WI38 (cell line): ENCODE measurements at regions not wholly inside any gene's neighbourhood (a gene's known extent, or its start where the extent isn't known, plus 50 kb on each side); places are given as distances from the start of the nearest gene placed in this dataset.

Experiments used
- H3K4me3 ChIP-seq: 2 replicates; pipeline ENCODE4 v1.5.1; 2011; ENCODE audit warnings: low read depth, mild to moderate bottlenecking, control low read depth, low read length
- CTCF ChIP-seq: IDR thresholded peaks from 2 replicates; pipeline ENCODE4 v1.5.1; 2012; ENCODE audit warnings: low read depth, mild to moderate bottlenecking, control low read depth, low read length

- no peak for TF ChIP-seq CTCF
- no peak overlapping the region for H3K4me3 ChIP-seq
Measured at GRCh38 chrX:113457719-113458118, 617.1 kb upstream of the AMOT start.

GRCh38 chrX:113455582-113455981, 615.0 kb upstream of the AMOT start:
- no peak for TF ChIP-seq CTCF
- no peak overlapping the region for H3K4me3 ChIP-seq

- no peak for TF ChIP-seq CTCF
- H3K4me3 ChIP-seq: no peak overlapping the region
Measured at GRCh38 chrX:113429011-113429410, 588.4 kb upstream of the AMOT start.

GRCh38 chrX:113422323-113422722, 581.7 kb upstream of the AMOT start:
- H3K4me3 ChIP-seq: no peak overlapping the region
- no peak for TF ChIP-seq CTCF

- TF ChIP-seq CTCF: no peak
- H3K4me3 ChIP-seq: no peak overlapping the region
Measured at GRCh38 chrX:113421432-113421831, 580.8 kb upstream of the AMOT start.

- no peak overlapping the region for H3K4me3 ChIP-seq
- no peak for TF ChIP-seq CTCF
Measured at GRCh38 chrX:113412106-113412505, 571.5 kb upstream of the AMOT start.

- H3K4me3 ChIP-seq: no peak overlapping the region
- TF ChIP-seq CTCF: no peak
Measured at GRCh38 chrX:113408843-113409242, 568.2 kb upstream of the AMOT start.
